Neural progenitor cell (in vitro differentiated cells): ENCODE measurements at regions not wholly inside any gene's neighbourhood (a gene's known extent, or its start where the extent isn't known, plus 50 kb on each side); places are given as distances from the start of the nearest gene placed in this dataset.
"Not testable (repeated sequence)": the region's sequence is repeated elsewhere in the genome, so short reads cannot be mapped to it uniquely, and the experiment has no call there.

Experiments
- CTCF ChIP-seq: fragments of 200-600 bp; sonication (generic); IDR thresholded peaks from 2 replicates; pipeline ENCODE4 v1.5.1; 2017; ENCODE audit warnings: antibody characterized with exemption, mild to moderate bottlenecking
- EZH2phosphoT487 ChIP-seq: fragments of 200-600 bp; sonication (generic); IDR thresholded peaks from 2 replicates; pipeline ENCODE4 v1.6.1; 2017; ENCODE audit warnings: antibody characterized with exemption

- not testable (repeated sequence) for TF ChIP-seq EZH2phosphoT487, CTCF
Measured at GRCh38 chr9:39568900-39569299, 213.4 kb downstream of the SPATA31A1 start.
